HL-60/S4 (cell line): ENCODE measurements at regions not wholly inside any gene's neighbourhood (a gene's known extent, or its start where the extent isn't known, plus 50 kb on each side); places are given as distances from the start of the nearest gene placed in this dataset.
"Not testable (repeated sequence)": the region's sequence is repeated elsewhere in the genome, so short reads cannot be mapped to it uniquely, and the experiment has no call there.

Source experiments
- in situ Hi-C: fragments of 300-500 bp; cut with MboI; formaldehyde crosslinking; loops from 2 replicates; pipeline ENCODE4 v1.14.3; 2022; ENCODE audit warnings: low sequenced_read_pairs

DNA sequence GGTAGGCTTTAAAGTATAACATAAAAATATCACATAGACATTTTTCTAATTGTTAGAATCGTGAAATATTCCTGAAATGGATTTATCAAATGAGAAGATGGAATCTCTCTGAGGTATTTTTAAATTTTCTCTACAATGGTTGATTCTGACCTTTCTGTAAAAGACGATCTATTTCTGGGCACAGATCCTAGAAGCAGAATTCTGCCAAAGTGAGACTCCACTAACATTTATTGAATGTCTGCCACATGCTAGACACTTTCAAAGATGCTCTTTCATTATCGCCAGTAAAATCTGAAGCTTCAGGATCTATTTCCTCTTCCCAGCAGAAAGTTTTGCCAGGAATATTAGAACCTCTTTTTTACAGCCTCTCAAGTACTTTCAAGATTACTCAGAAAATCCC is 64.1 kb upstream of the TMEM45B start:
- in situ Hi-C loops, result no loop called here

GRCh38 chr11:129763569-129763968 is 52.1 kb upstream of the TMEM45B start:
- in situ Hi-C loops, result not testable (repeated sequence)

DNA sequence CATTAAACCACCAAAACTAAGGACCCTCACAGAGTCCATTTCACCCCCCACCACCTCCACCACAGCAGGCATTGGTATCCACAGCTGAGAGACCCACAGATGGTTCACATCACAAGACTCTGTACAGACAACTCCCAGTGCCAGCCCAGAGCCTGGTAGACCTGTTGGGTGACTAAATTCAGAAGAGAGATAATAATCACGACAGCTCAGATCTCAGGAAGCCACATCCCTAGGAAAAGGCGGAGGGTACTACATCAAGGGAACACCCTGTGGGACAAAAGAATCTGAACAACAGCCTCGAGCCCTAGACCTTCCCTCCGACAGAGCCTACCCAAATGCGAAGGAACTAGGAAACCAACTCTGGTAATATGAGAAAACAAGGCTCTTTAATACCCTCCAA is 51.4 kb upstream of the TMEM45B start:
- in situ Hi-C loops, result not testable (repeated sequence)
